DOHH2 (cell line): ENCODE measurements at regions not wholly inside any gene's neighbourhood (a gene's known extent, or its start where the extent isn't known, plus 50 kb on each side); places are given as distances from the start of the nearest gene placed in this dataset.

Experiments used
- H3F3A ChIP-seq: fragments of 200-600 bp; sonication (generic), shearing (Covaris generic); 2 replicates; pipeline ENCODE4 v1.6.0; 2016; ENCODE audit warnings: antibody characterized with exemption, mild to moderate bottlenecking; ENCODE audit not compliant: control insufficient read depth, insufficient read depth
- H3K27ac ChIP-seq: fragments of 200-600 bp; sonication (generic); 2 replicates; pipeline ENCODE4 v1.5.1; 2014; ENCODE audit warnings: low read depth, mild to moderate bottlenecking, low read length, moderate library complexity
- H3K27me3 ChIP-seq: fragments of 200-600 bp; sonication (generic); 2 replicates; pipeline ENCODE4 v1.6.1; 2014; ENCODE audit warnings: mild to moderate bottlenecking, low read length, mixed read lengths; ENCODE audit not compliant: control insufficient read depth
- H3K36me3 ChIP-seq: fragments of 200-600 bp; sonication (generic); 2 replicates; pipeline ENCODE4 v1.6.1; 2014; ENCODE audit warnings: mild to moderate bottlenecking, low read length, moderate library complexity, mixed read lengths; ENCODE audit not compliant: control insufficient read depth
- H3K4me1 ChIP-seq: fragments of 200-600 bp; sonication (generic); 2 replicates; pipeline ENCODE4 v1.6.1; 2014; ENCODE audit warnings: mild to moderate bottlenecking, low read length, mixed read lengths; ENCODE audit not compliant: control insufficient read depth
- H3K4me2 ChIP-seq: fragments of 200-600 bp; sonication (generic); 2 replicates; pipeline ENCODE4 v1.6.0; 2014; ENCODE audit warnings: mild to moderate bottlenecking, low read length, moderate library complexity
- H3K4me3 ChIP-seq: fragments of 200-600 bp; sonication (generic); 2 replicates; pipeline ENCODE4 v1.5.1; 2014; ENCODE audit warnings: mild to moderate bottlenecking, low read length, mixed read lengths
- H3K79me2 ChIP-seq: fragments of 200-600 bp; sonication (generic); 2 replicates; pipeline ENCODE4 v1.6.1; 2014; ENCODE audit warnings: mild to moderate bottlenecking, low read length, mixed read lengths; ENCODE audit not compliant: control insufficient read depth
- H3K9me2 ChIP-seq: fragments of 200-600 bp; sonication (generic); replicated peaks from 2 replicates; pipeline ENCODE4 v1.6.1; 2014; ENCODE audit warnings: mild to moderate bottlenecking, low read length, mixed read lengths; ENCODE audit not compliant: control insufficient read depth
- H3K9me3 ChIP-seq: fragments of 200-600 bp; sonication (generic); 2 replicates; pipeline ENCODE4 v1.6.1; 2014; ENCODE audit warnings: antibody characterized with exemption, low read length, mixed read lengths; ENCODE audit not compliant: control insufficient read depth, insufficient read depth
- H4K20me1 ChIP-seq: fragments of 200-600 bp; sonication (generic); 2 replicates; pipeline ENCODE4 v1.6.0; 2014; ENCODE audit warnings: low read depth, mild to moderate bottlenecking, antibody characterized with exemption, low read length, moderate library complexity; ENCODE audit not compliant: control insufficient read depth, insufficient read depth
- CTCF ChIP-seq: fragments of 200-600 bp; sonication (generic); IDR thresholded peaks from one replicate; pipeline ENCODE4 v1.5.1; 2014; ENCODE audit warnings: antibody characterized with exemption, mild to moderate bottlenecking, low read depth, low read length; ENCODE audit not compliant: poor library complexity, severe bottlenecking
- EZH2phosphoT487 ChIP-seq: fragments of 200-600 bp; sonication (generic); IDR thresholded peaks from 2 replicates; pipeline ENCODE4 v1.6.1; 2017; ENCODE audit warnings: borderline replicate concordance, mild to moderate bottlenecking, antibody characterized with exemption, low read length, moderate library complexity, mixed read lengths

GRCh38 chr18:4524096-4524495 lies 69.0 kb upstream of the DLGAP1 start:
- H4K20me1 ChIP-seq: no peaks in the 10 kb centered on the region
- H3K4me1 ChIP-seq: no peaks in the 10 kb centered on the region
- no peaks in the 10 kb centered on the region for H3K79me2 ChIP-seq
- no peaks in the 10 kb centered on the region for H3K36me3 ChIP-seq
- no peaks in the 10 kb centered on the region for H3K9me2 ChIP-seq
- no peaks in the 10 kb centered on the region for H3K27me3 ChIP-seq
- H3K27ac ChIP-seq: no peak overlapping the region
- no peaks in the 10 kb centered on the region for H3F3A ChIP-seq
- H3K9me3 ChIP-seq: no peaks in the 10 kb centered on the region
- H3K4me2 ChIP-seq: no peak overlapping the region
- TF ChIP-seq CTCF: no peak
- no peak for TF ChIP-seq EZH2phosphoT487
- no peak overlapping the region for H3K4me3 ChIP-seq

- H3K27ac ChIP-seq: no peak overlapping the region
- no peaks in the 10 kb centered on the region for H3K9me2 ChIP-seq
- no peaks in the 10 kb centered on the region for H4K20me1 ChIP-seq
- H3K4me3 ChIP-seq: no peak overlapping the region
- H3K4me1 ChIP-seq: no peaks in the 10 kb centered on the region
- no peaks in the 10 kb centered on the region for H3K36me3 ChIP-seq
- H3F3A ChIP-seq: 0 out of 2 replicates have a peak, but pooled peaks cover 2% of the 10 kb centered on the region
- TF ChIP-seq CTCF (no peak), EZH2phosphoT487 (no peak)
- no peaks in the 10 kb centered on the region for H3K79me2 ChIP-seq
- no peaks in the 10 kb centered on the region for H3K27me3 ChIP-seq
- H3K4me2 ChIP-seq: no peak overlapping the region
- peaks cover 8% of the 10 kb centered on the region for H3K9me3 ChIP-seq
Observed at GRCh38 chr18:4511166-4511565, 56.1 kb upstream of the DLGAP1 start.

- Histone ChIP-seq H3K9me3 (peaks cover 8% of the 10 kb centered on the region), H3K4me2 (no peak overlapping the region), H3K27me3 (no peaks in the 10 kb centered on the region), H4K20me1 (no peaks in the 10 kb centered on the region), H3K4me1 (no peaks in the 10 kb centered on the region), H3K9me2 (no peaks in the 10 kb centered on the region), H3K27ac (no peak overlapping the region), H3K36me3 (no peaks in the 10 kb centered on the region), H3K4me3 (no peak overlapping the region), H3K79me2 (no peaks in the 10 kb centered on the region), H3F3A (0 out of 2 replicates have a peak, but pooled peaks cover 2% of the 10 kb centered on the region)
- no peak for TF ChIP-seq EZH2phosphoT487
- TF ChIP-seq CTCF: no peak
Observed at GRCh38 chr18:4510711-4511110, 55.6 kb upstream of the DLGAP1 start.
